ENCODE measurements at regions not wholly inside any gene's neighbourhood (a gene's known extent, or its start where the extent isn't known, plus 50 kb on each side); places are given as distances from the start of the nearest gene placed in this dataset.

DNA sequence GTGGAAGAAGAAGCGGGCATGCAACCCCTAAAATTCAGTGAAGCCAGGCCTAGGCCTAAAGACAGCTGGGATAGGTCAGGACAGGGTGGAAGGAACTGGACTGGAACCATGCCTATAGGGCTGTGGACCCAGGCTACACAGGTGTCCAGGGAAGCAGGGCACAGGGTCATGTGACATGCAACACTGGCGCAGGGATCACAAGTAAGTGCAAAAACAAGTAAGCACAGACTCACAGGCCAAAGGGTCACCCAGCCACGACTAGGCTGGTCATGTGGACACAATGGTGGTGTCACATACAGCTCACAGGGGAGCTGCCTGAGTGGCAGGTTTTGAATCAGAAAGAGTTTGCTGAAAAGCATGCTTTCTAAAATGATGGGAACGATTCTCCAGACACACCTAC is 195.7 kb downstream of the SPTSSA start:
- no peak for TF ChIP-seq POLR2A (IDR thresholded peaks at IDR 0.05)
- TF ChIP-seq, protein P1, sequence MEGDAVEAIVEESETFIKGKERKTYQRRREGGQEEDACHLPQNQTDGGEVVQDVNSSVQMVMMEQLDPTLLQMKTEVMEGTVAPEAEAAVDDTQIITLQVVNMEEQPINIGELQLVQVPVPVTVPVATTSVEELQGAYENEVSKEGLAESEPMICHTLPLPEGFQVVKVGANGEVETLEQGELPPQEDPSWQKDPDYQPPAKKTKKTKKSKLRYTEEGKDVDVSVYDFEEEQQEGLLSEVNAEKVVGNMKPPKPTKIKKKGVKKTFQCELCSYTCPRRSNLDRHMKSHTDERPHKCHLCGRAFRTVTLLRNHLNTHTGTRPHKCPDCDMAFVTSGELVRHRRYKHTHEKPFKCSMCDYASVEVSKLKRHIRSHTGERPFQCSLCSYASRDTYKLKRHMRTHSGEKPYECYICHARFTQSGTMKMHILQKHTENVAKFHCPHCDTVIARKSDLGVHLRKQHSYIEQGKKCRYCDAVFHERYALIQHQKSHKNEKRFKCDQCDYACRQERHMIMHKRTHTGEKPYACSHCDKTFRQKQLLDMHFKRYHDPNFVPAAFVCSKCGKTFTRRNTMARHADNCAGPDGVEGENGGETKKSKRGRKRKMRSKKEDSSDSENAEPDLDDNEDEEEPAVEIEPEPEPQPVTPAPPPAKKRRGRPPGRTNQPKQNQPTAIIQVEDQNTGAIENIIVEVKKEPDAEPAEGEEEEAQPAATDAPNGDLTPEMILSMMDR (IDR thresholded peaks at IDR 0.05): no peak
